IPS-NIHi7 (cell line): ENCODE measurements at regions not wholly inside any gene's neighbourhood (a gene's known extent, or its start where the extent isn't known, plus 50 kb on each side); places are given as distances from the start of the nearest gene placed in this dataset.
"Not testable (repeated sequence)": the region's sequence is repeated elsewhere in the genome, so short reads cannot be mapped to it uniquely, and the experiment has no call there.

Source experiments
- DNase-seq: peaks from one replicate; pipeline ENCODE4 v3.0.0; 2012; ENCODE audit warnings: mixed read lengths; ENCODE audit errors: extremely low spot score

GRCh38 chr20:50447817-50448216, 62.4 kb upstream of the PTPN1 start:
- no peak for DNase-seq

- DNase-seq = peak; percentile 46
Observed at GRCh38 chr20:50448625-50449403, 61.4 kb upstream of the PTPN1 start.

DNA sequence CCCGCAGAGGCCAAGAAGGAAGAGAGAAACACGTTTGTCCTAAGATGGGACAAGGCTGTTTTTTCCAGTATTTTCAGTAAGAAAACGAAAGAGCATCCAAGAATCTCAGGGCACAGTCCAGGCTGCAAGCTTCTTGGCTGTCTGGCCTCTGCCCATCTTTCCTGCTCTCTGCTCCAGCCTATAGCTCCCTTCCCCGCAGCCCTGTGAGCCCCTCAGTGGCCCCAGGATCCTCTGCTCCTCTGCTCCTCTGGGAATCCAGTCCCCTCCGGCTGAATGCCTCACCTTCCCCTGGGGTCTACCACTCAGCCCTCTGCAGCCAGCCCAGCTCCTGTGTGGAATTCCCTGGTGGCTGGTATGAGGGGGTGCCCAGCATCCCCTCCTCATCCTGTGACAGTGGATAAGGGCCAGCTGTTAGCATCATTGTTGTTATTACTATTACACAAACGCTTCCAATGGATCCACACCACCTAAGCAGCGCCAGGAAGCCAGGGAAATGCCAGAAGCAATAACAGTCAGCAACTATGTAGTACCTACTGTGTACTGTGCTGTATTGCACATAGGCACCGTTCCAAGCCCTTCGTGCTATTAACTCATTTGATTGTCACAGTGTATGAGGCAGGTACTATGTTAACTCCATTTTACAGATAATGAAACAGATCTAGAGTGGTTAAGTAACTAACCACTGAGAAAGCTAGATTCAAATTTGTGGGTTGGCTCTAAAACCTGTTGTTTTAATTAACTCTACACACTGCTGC, 60.3 kb upstream of the PTPN1 start:
- DNase-seq = no peak

- DNase-seq = no peak
Observed at GRCh38 chr20:50450493-50450826, 59.7 kb upstream of the PTPN1 start.

GRCh38 chr20:50450881-50451752, 59.1 kb upstream of the PTPN1 start:
- DNase-seq = peak; percentile 54

- not testable (repeated sequence) for DNase-seq
Observed at GRCh38 chr20:50451792-50452425, 58.3 kb upstream of the PTPN1 start.

DNA sequence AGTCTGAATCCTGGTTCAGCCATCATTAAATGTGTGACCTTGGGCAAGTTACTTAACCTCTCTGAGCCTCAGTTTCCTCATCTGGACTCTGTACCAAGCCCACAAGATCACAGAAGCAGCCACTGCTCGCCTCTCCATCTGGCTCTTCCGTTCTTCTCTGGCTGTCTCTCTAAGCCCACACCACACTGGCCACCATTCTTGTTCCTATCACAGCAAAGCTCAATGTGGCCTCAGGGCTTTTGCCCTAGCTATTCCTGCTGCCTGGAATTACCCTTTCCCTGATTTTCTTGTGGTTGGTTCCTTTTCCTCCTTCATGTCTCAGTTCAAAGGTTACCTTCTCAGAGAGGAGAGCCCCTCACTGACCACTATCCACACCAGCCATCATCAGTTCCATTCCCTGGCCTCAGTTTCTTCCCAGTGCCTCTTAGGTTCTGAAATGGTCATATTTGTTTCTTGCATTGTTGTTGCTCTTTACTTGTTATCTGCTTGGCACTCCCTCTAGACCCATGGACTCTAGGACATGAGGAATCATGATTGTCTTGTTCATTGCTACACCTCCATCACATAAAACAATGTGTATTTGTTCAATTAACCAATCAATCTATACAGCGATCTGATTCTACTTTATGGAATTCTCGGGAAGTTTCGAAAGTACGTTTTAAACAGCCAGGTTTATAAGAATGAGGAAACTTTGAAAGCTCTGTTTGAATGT, 56.5 kb upstream of the PTPN1 start:
- DNase-seq = no peak

DNA sequence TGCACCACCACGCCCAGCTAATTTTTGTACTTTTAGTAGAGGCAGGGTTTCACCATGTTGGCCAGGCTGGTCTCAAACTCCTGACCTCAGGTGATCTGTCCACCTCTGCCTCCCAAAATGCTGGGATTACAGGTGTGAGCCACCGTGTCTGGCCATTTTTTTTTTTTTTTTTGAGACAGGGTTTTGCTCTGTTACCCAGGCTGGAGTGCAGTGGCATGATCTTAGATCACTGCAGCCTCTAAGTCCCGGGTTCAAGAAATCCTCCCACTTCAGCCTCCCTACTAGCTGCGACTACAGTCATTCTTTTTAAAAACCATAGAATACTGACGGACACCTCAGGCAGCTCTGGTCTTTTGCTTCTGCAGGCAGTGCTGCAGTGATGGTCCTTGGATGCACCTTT, 54.9 kb upstream of the PTPN1 start:
- not testable (repeated sequence) for DNase-seq

DNA sequence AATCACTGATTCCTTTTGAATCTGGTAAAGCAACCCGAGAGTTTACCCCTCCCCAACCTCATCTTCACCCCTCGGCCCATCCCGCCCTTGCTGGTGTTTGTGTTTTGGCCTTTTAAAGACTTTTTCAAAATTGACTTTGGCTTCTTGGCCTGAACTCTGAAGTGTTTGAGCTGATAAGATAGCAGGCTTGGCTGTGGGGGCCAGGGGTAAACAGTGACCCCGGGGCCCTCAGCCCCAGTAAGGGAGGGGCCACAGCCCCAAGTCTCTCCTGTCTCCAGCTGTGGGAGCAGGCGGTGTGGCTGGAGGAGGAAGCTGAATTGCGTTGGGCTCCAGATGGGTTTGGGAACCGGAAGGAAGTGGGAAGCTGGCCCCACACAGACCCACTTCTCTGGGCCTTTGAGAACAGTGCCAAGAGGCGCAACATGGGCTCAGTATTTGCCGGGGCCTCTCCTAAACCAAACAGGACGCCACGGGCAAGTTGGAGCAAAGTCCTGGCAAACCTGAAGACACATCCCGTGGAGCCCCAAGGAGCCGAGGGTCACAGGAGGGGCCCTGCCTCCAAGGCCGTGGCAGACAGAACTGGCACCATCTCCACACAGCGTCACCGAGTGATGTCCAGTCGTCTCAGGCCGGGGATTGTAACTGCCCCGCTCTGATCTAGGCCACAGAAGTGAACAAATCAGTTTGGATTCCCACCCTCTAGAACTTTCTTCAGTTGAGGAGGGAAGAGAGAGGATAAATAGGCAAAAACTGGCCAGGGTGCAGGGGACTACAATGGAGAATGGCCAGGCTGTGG, 54.3 kb upstream of the PTPN1 start:
- no peak for DNase-seq

DNA sequence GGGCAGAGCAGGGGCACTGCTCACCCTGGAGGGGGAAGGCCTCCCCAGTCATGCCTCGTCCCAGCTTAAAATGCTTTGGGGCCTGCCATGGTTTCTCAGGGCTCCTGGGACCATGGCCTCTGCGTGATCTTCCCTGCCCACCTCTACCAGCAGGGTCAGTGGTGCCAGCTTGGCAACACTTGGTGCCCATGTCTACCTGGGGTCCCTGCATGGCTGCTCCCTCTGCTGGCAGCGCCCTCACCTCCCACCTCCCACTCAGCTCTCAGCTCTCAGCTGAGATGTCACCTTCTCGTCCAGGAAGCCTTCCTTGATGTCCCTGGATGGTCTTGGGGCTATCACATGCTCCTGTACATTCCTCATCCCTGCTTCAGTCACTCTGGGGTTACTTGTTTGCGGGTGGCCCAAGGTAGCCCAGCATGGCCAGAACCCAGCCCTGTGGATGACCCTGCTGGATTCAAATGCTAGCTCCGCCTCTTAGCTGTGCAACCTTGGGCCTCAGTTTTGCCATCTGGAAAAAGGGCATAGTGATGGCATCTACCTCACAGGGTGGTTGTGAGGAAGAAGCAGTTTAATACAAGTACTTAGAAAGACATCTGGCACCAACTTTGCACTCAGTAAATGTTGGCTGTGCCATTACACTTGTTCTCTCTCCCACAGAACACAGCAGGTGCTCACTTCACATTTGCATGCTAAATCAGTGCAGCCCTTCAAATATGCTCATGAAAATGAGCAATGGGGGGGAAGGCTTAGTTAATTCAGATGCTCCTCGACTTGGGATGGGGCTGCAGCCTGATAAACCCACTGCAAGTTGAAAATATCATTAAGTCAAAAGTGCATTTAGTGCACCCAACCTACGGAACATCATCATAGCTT, 53.5 kb upstream of the PTPN1 start:
- no peak for DNase-seq

DNA sequence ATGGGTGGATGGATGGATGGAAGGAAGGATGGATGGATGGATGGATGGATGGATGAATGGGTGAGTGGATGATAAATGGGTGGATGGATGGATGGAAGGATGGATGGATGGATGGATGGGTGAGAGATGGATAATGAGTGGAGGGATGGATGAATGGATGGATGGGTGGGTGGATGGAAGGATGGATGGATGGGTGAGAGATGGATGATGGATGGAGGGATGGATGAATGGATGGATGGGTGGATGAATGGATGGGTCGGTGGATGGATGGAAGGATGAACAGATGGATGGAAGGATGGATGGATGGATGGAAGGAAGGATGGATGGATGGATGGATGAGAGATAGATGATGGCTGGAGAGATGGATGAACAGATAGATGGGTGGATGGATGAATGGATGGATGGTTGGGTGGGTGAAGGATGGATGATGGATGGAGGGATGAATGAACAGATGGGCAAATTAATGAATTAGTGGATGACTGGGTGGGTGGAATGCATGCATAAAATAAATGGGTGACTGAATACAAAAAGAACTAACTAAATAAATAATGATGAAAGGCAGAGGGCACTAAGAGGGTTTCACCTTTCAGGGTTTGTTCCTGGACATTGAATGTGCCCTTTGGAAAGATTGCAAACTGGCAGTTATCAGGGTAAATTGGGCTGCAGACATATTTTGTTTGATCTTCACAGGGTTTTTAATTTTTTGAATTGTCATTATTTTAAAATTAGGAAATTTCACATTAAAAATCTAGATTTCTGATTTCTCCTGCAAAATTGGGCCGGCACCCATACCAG, 50.9 kb upstream of the PTPN1 start:
- no peak for DNase-seq

GRCh38 chr20:50460115-50460607, 50.0 kb upstream of the PTPN1 start:
- DNase-seq = no peak
